Panc1 (cell line): ENCODE measurements at regions not wholly inside any gene's neighbourhood (a gene's known extent, or its start where the extent isn't known, plus 50 kb on each side); places are given as distances from the start of the nearest gene placed in this dataset.

Experiments
- ATAC-seq: fragments of 200-7000 bp; cut with Tn5 transposase; 2 replicates; pipeline ENCODE4 v1.9.1; 2020; ENCODE audit warnings: mild to moderate bottlenecking, moderate library complexity
- BruUV-seq: library from RNA; stranded (reverse); fragments of 400-500 nt; replicated peaks from 2 replicates; lab custom pipeline; 2021; lab: Mats Ljungman, UMichigan
- CTCF ChIA-PET: fragments of 300-600 bp; sonication (Branson Sonifier 250); formaldehyde crosslinking; loops from one replicate; lab custom pipeline; 2022; ENCODE audit warnings: antibody characterized with exemption; lab: Charles Lee
- POLR2A ChIA-PET: fragments of 300-600 bp; sonication (Branson Sonifier 250); formaldehyde crosslinking; loops from one replicate; lab custom pipeline; 2022; ENCODE audit warnings: antibody characterized with exemption; lab: Charles Lee
- DNase-seq: peaks from one replicate; pipeline ENCODE4 v3.0.0-alpha.2; 2010; ENCODE audit warnings: low read depth, low spot score
- H3K27ac ChIP-seq: 2 replicates; pipeline ENCODE4 v1.5.1; 2011; ENCODE audit warnings: mild to moderate bottlenecking, low read length, inconsistent platforms
- H3K27me3 ChIP-seq: fragments of 200-500 bp; sonication (Bioruptor generic); 2 replicates; pipeline ENCODE4 v1.6.0; 2014; ENCODE audit warnings: low read length, inconsistent platforms; ENCODE audit not compliant: control insufficient read depth, insufficient read depth
- H3K36me3 ChIP-seq: fragments of 200-500 bp; sonication (Bioruptor generic); 2 replicates; pipeline ENCODE4 v1.5.1; 2014; ENCODE audit warnings: inconsistent platforms, mild to moderate bottlenecking, low read length, moderate library complexity; ENCODE audit not compliant: control insufficient read depth, insufficient read depth
- H3K4me1 ChIP-seq: 2 replicates; pipeline ENCODE4 v1.5.1; 2011; ENCODE audit warnings: inconsistent platforms, mild to moderate bottlenecking, low read length, moderate library complexity; ENCODE audit not compliant: control insufficient read depth, insufficient read depth
- H3K4me3 ChIP-seq, 2 experiments: 2 replicates each; pipeline ENCODE4 v1.5.1; 2011 to 2012; ENCODE audit warnings: low read depth in 2 of 2, low read length in 2 of 2, mild to moderate bottlenecking in 2 of 2, inconsistent platforms in 1 of 2, moderate library complexity in 1 of 2
- H3K9me3 ChIP-seq: fragments of 200-500 bp; sonication (Bioruptor generic); 2 replicates; pipeline ENCODE4 v1.5.1; 2014; ENCODE audit warnings: low read depth, mild to moderate bottlenecking, inconsistent platforms, low read length, moderate library complexity; ENCODE audit not compliant: control insufficient read depth, insufficient read depth
- CTCF ChIP-seq: fragments of 450-650 bp; IDR thresholded peaks from 2 replicates; pipeline ENCODE4 v1.5.1; 2017; ENCODE audit warnings: mild to moderate bottlenecking
- POLR2AphosphoS5 ChIP-seq: IDR thresholded peaks from 2 replicates; pipeline ENCODE4 v1.6.1; 2012; ENCODE audit warnings: mild to moderate bottlenecking, low read depth, low read length, moderate library complexity
- REST ChIP-seq, 2 experiments: IDR thresholded peaks; 2 replicates each; pipeline ENCODE4 v1.6.1; 2011 to 2012; ENCODE audit warnings: low read depth in 2 of 2, control low read depth in 1 of 2, low read length in 1 of 2, mild to moderate bottlenecking in 1 of 2, moderate library complexity in 1 of 2; ENCODE audit not compliant: insufficient read depth in 1 of 2
- SIN3A ChIP-seq: IDR thresholded peaks from 2 replicates; pipeline ENCODE4 v1.6.1; 2012; ENCODE audit warnings: low read depth, mild to moderate bottlenecking, low read length, moderate library complexity, borderline replicate concordance; ENCODE audit not compliant: insufficient read depth
- TCF7L2 ChIP-seq: IDR thresholded peaks from 2 replicates; pipeline ENCODE4 v1.6.1; 2011; ENCODE audit warnings: mild to moderate bottlenecking, low read depth, low read length, inconsistent platforms
- in situ Hi-C: cut with HindIII; loops from 2 replicates; pipeline ENCODE4 v1.10.0; 2016; ENCODE audit warnings: low sequenced_read_pairs, low pct_unique_long_range_greater_than_20kb
- intact Hi-C: fragments of 100-400 bp; cut with micrococcal nuclease; formaldehyde crosslinking; loops from one replicate; pipeline ENCODE4 v1.10.0; 2022; ENCODE audit not compliant: unreplicated experiment

GRCh38 chr3:89565098-89565497 lies 457.7 kb downstream of the EPHA3 start:
- no peak for DNase-seq
- no peaks in the 10 kb centered on the region for H3K27me3 ChIP-seq
- intact Hi-C loops (no loop called here), in situ Hi-C loops (no loop called here)
- ATAC-seq = no peak
- no peak for TF ChIP-seq REST (IDR thresholded peaks at IDR 0.05; ENCODE audit: insufficient read depth in 1 of 2, low read depth in 2 of 2, low read length in 1 of 2)
- no peak for TF ChIP-seq SIN3A
- TF ChIP-seq TCF7L2 = no peak
- no TSS peak for BruUV-seq
- H3K27ac ChIP-seq = no peak overlapping the region
- H3K9me3 ChIP-seq = no peaks in the 10 kb centered on the region
- POLR2A ChIA-PET = no interaction called here
- H3K4me3 ChIP-seq = no peak overlapping the region
- no peaks in the 10 kb centered on the region for H3K4me1 ChIP-seq
- CTCF ChIA-PET = no interaction called here
- H3K36me3 ChIP-seq = no peaks in the 10 kb centered on the region

- H3K27me3 ChIP-seq = no peaks in the 10 kb centered on the region
- no peaks in the 10 kb centered on the region for H3K4me1 ChIP-seq
- no peaks in the 10 kb centered on the region for H3K36me3 ChIP-seq
- BruUV-seq = no TSS peak
- in situ Hi-C loops (no loop called here), intact Hi-C loops (no loop called here)
- DNase-seq = no peak
- H3K27ac ChIP-seq = no peak overlapping the region
- H3K4me3 ChIP-seq = no peak overlapping the region
- no peaks in the 10 kb centered on the region for H3K9me3 ChIP-seq
- CTCF ChIA-PET = no interaction called here
- TF ChIP-seq CTCF (no peak), POLR2AphosphoS5 (no peak), TCF7L2 (no peak), REST (IDR thresholded peaks at IDR 0.05; ENCODE audit: insufficient read depth in 1 of 2, low read depth in 2 of 2, low read length in 1 of 2) (no peak), SIN3A (no peak)
- POLR2A ChIA-PET = no interaction called here
- ATAC-seq = no peak
Observed at GRCh38 chr3:89570465-89570864, 463.0 kb downstream of the EPHA3 start.
